GM23338 (cell line): ENCODE measurements at regions not wholly inside any gene's neighbourhood (a gene's known extent, or its start where the extent isn't known, plus 50 kb on each side); places are given as distances from the start of the nearest gene placed in this dataset.

Source experiments
- ATAC-seq: fragments of 200-7000 bp; cut with Tn5 transposase; 3 replicates; pipeline ENCODE4 v1.9.1; 2020
- DNase-seq: peaks from one replicate; pipeline ENCODE4 v3.0.0-alpha.2; 2015; ENCODE audit warnings: low spot score
- H2AFZ ChIP-seq: fragments of 200-600 bp; sonication (generic); 2 replicates; pipeline ENCODE4 v1.8.0; 2016; ENCODE audit warnings: antibody characterized with exemption, mild to moderate bottlenecking, moderate library complexity
- H3F3A ChIP-seq: fragments of 200-600 bp; sonication (generic); replicated peaks from 2 replicates; pipeline ENCODE4 v1.8.0; 2017; ENCODE audit warnings: antibody characterized with exemption, mixed run types, low read depth
- H3K27ac ChIP-seq: fragments of 200-600 bp; sonication (generic); 2 replicates; pipeline ENCODE4 v1.6.1; 2016; ENCODE audit warnings: low read depth
- H3K27me3 ChIP-seq: fragments of 200-600 bp; sonication (generic); 2 replicates; pipeline ENCODE4 v1.8.0; 2016; ENCODE audit warnings: mild to moderate bottlenecking, mixed run types, moderate library complexity; ENCODE audit not compliant: insufficient read depth
- H3K36me3 ChIP-seq: fragments of 200-600 bp; sonication (generic); 2 replicates; pipeline ENCODE4 v1.8.0; 2016; ENCODE audit warnings: mild to moderate bottlenecking; ENCODE audit not compliant: insufficient read depth
- H3K4me1 ChIP-seq: fragments of 200-600 bp; sonication (generic); 2 replicates; pipeline ENCODE4 v1.8.0; 2016; ENCODE audit warnings: mild to moderate bottlenecking, moderate library complexity; ENCODE audit not compliant: insufficient read depth
- H3K4me2 ChIP-seq: fragments of 200-600 bp; sonication (generic); 2 replicates; pipeline ENCODE4 v1.7.1; 2017; ENCODE audit warnings: mixed run types
- H3K4me3 ChIP-seq: fragments of 200-600 bp; sonication (generic); 2 replicates; pipeline ENCODE4 v1.6.1; 2016; ENCODE audit warnings: mixed run types
- H3K79me2 ChIP-seq: fragments of 200-600 bp; sonication (generic); replicated peaks from 2 replicates; pipeline ENCODE4 v1.8.0; 2017; ENCODE audit warnings: mild to moderate bottlenecking; ENCODE audit not compliant: insufficient read depth
- H3K9me2 ChIP-seq: fragments of 200-600 bp; sonication (generic); 2 replicates; pipeline ENCODE4 v1.8.0; 2017; ENCODE audit not compliant: insufficient read depth
- H4K20me1 ChIP-seq: fragments of 200-600 bp; sonication (generic); replicated peaks from 2 replicates; pipeline ENCODE4 v1.8.0; 2017; ENCODE audit warnings: mild to moderate bottlenecking; ENCODE audit not compliant: insufficient read depth
- H3K27ac Mint-ChIP-seq: 2 replicates; pipeline ENCODE4 v1.8.0; 2020; ENCODE audit warnings: inconsistent platforms, mild to moderate bottlenecking, moderate library complexity, mixed read lengths
- H3K27me3 Mint-ChIP-seq: 3 replicates; pipeline ENCODE4 v1.8.0; 2022; ENCODE audit warnings: low read depth, mild to moderate bottlenecking, moderate library complexity, mixed read lengths, inconsistent platforms; ENCODE audit not compliant: insufficient read depth, poor library complexity
- H3K36me3 Mint-ChIP-seq: 3 replicates; pipeline ENCODE4 v1.8.0; 2021; ENCODE audit warnings: low read depth, mild to moderate bottlenecking, inconsistent platforms, moderate library complexity, mixed read lengths
- H3K4me1 Mint-ChIP-seq: 3 replicates; pipeline ENCODE4 v1.8.0; 2020; ENCODE audit warnings: mild to moderate bottlenecking, inconsistent platforms, mixed read lengths
- H3K4me3 Mint-ChIP-seq: 3 replicates; pipeline ENCODE4 v1.8.0; 2021; ENCODE audit warnings: moderate library complexity, mild to moderate bottlenecking, inconsistent platforms, mixed read lengths
- H3K9me3 Mint-ChIP-seq: 3 replicates; pipeline ENCODE4 v1.8.0; 2020; ENCODE audit warnings: moderate library complexity, mild to moderate bottlenecking, inconsistent platforms, mixed read lengths
- CREB1 ChIP-seq: fragments of 250-450 bp; sonication (Bioruptor Pico); IDR thresholded peaks from 2 replicates; pipeline ENCODE4 v1.5.0; 2020; ENCODE audit warnings: low read depth, mild to moderate bottlenecking, moderate library complexity
- EZH2 ChIP-seq: fragments of 200-600 bp; sonication (generic); IDR thresholded peaks from one replicate; pipeline ENCODE4 v1.8.0; 2017; ENCODE audit warnings: antibody characterized with exemption, mild to moderate bottlenecking, low read depth; ENCODE audit not compliant: unreplicated experiment
- EZH2phosphoT487 ChIP-seq: fragments of 200-600 bp; sonication (generic); IDR thresholded peaks from one replicate; pipeline ENCODE4 v1.8.1; 2018; ENCODE audit warnings: antibody characterized with exemption; ENCODE audit not compliant: unreplicated experiment
- JUNB ChIP-seq: IDR thresholded peaks from one replicate; pipeline ENCODE4 v1.6.1; 2016; ENCODE audit warnings: antibody characterized with exemption; ENCODE audit not compliant: unreplicated experiment
- NANOG ChIP-seq: IDR thresholded peaks from 2 replicates; pipeline ENCODE4 v1.6.1; 2016; ENCODE audit warnings: antibody characterized with exemption, borderline replicate concordance
- POLR2AphosphoS5 ChIP-seq: IDR thresholded peaks from 2 replicates; pipeline ENCODE4 v1.6.1; 2016; ENCODE audit warnings: antibody characterized with exemption, low read depth
- STAT1 ChIP-seq: IDR thresholded peaks from one replicate; pipeline ENCODE4 v1.6.1; 2016; ENCODE audit warnings: antibody characterized with exemption; ENCODE audit not compliant: unreplicated experiment
- ZNF114 ChIP-seq: fragments of 250-450 bp; sonication (Bioruptor Pico); IDR thresholded peaks from 2 replicates; pipeline ENCODE4 v1.5.0; 2020; ENCODE audit warnings: mild to moderate bottlenecking, moderate library complexity
- ZNF331 ChIP-seq: fragments of 250-450 bp; sonication (Bioruptor Pico); IDR thresholded peaks from 2 replicates; pipeline ENCODE4 v1.5.0; 2020; ENCODE audit warnings: low read depth, mild to moderate bottlenecking, moderate library complexity
- TF ChIP-seq, protein P1 (sequence below): fragments of 250-450 bp; sonication (Bioruptor Pico); IDR thresholded peaks from 2 replicates; pipeline ENCODE4 v1.5.0; 2020; ENCODE audit warnings: mild to moderate bottlenecking, moderate library complexity

DNA sequence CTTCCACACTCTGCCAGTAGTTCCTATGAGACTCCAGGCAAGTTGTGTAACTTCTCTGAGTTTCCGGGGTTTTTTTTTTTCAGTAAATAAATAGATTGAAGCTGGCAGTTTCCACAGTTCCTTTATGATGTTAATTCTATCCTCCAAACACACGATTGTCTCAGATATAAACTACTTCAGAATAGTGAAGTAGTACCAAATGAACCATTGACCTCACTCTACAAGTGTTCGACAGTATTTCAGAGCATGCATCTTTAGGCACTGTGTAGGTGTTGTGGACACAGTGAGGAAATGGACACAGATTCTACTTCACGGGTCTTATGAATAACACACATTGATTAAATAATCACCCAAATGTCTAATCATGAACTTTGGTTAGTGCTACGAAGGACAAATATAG lies 136.1 kb upstream of the IGSF10 start (continued):
- TF ChIP-seq, protein P1, sequence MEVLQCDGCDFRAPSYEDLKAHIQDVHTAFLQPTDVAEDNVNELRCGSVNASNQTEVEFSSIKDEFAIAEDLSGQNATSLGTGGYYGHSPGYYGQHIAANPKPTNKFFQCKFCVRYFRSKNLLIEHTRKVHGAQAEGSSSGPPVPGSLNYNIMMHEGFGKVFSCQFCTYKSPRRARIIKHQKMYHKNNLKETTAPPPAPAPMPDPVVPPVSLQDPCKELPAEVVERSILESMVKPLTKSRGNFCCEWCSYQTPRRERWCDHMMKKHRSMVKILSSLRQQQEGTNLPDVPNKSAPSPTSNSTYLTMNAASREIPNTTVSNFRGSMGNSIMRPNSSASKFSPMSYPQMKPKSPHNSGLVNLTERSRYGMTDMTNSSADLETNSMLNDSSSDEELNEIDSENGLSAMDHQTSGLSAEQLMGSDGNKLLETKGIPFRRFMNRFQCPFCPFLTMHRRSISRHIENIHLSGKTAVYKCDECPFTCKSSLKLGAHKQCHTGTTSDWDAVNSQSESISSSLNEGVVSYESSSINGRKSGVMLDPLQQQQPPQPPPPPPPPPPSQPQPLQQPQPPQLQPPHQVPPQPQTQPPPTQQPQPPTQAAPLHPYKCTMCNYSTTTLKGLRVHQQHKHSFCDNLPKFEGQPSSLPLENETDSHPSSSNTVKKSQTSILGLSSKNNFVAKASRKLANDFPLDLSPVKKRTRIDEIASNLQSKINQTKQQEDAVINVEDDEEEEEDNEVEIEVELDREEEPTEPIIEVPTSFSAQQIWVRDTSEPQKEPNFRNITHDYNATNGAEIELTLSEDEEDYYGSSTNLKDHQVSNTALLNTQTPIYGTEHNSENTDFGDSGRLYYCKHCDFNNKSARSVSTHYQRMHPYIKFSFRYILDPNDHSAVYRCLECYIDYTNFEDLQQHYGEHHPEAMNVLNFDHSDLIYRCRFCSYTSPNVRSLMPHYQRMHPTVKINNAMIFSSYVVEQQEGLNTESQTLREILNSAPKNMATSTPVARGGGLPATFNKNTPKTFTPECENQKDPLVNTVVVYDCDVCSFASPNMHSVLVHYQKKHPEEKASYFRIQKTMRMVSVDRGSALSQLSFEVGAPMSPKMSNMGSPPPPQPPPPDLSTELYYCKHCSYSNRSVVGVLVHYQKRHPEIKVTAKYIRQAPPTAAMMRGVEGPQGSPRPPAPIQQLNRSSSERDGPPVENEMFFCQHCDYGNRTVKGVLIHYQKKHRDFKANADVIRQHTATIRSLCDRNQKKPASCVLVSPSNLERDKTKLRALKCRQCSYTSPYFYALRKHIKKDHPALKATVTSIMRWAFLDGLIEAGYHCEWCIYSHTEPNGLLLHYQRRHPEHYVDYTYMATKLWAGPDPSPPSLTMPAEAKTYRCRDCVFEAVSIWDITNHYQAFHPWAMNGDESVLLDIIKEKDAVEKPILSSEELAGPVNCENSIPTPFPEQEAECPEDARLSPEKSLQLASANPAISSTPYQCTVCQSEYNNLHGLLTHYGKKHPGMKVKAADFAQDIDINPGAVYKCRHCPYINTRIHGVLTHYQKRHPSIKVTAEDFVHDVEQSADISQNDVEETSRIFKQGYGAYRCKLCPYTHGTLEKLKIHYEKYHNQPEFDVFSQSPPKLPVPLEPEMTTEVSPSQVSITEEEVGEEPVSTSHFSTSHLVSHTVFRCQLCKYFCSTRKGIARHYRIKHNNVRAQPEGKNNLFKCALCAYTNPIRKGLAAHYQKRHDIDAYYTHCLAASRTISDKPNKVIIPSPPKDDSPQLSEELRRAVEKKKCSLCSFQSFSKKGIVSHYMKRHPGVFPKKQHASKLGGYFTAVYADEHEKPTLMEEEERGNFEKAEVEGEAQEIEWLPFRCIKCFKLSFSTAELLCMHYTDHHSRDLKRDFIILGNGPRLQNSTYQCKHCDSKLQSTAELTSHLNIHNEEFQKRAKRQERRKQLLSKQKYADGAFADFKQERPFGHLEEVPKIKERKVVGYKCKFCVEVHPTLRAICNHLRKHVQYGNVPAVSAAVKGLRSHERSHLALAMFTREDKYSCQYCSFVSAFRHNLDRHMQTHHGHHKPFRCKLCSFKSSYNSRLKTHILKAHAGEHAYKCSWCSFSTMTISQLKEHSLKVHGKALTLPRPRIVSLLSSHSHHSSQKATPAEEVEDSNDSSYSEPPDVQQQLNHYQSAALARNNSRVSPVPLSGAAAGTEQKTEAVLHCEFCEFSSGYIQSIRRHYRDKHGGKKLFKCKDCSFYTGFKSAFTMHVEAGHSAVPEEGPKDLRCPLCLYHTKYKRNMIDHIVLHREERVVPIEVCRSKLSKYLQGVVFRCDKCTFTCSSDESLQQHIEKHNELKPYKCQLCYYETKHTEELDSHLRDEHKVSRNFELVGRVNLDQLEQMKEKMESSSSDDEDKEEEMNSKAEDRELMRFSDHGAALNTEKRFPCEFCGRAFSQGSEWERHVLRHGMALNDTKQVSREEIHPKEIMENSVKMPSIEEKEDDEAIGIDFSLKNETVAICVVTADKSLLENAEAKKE: no peak
- TF ChIP-seq ZNF331 (CRISPR knock-in tag): no peak
- TF ChIP-seq CREB1 (CRISPR knock-in tag): no peak
- TF ChIP-seq NANOG: no peak

DNA sequence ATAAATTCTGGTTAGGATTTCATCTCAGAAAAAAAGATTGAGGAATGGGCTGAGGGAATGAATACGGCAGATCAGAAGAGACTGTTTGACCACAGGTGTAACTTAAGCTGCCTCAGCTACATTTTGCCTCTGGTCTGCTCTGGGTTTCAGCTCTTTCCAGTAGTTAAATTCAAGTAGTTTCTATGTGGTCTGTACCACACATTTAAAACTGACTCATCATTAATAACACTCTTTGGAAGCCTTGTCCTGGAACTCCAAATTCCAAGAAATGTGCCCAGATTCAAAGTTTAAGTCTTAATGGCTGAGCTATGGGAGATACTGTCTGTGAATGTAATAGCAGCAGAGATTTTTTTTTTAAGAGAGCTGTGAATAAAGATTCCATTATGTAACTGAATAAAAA lies 133.1 kb upstream of the IGSF10 start:
- DNase-seq (no peak), ATAC-seq (no peak)
- Histone ChIP-seq H3K79me2 (no peaks in the 10 kb centered on the region), H3K36me3 (no peaks in the 10 kb centered on the region), H3K4me2 (no peak overlapping the region), H3F3A (no peaks in the 10 kb centered on the region), H3K4me3 (no peak overlapping the region), H2AFZ (no peak overlapping the region), H3K9me2 (no peaks in the 10 kb centered on the region), H3K4me1 (peaks cover 25% of the 10 kb centered on the region), H3K27me3 (no peaks in the 10 kb centered on the region), H3K27ac (no peak overlapping the region), H4K20me1 (no peaks in the 10 kb centered on the region)
- H3K36me3 Mint-ChIP-seq: no peaks in the 10 kb centered on the region
- H3K4me3 Mint-ChIP-seq: no peak overlapping the region
- no peaks in the 10 kb centered on the region for H3K9me3 Mint-ChIP-seq
- no peak overlapping the region for H3K27ac Mint-ChIP-seq
- no peaks in the 10 kb centered on the region for H3K27me3 Mint-ChIP-seq
- TF ChIP-seq JUNB (no peak), ZNF331 (CRISPR knock-in tag) (no peak), CREB1 (CRISPR knock-in tag) (no peak), NANOG (no peak), EZH2phosphoT487 (no peak), POLR2AphosphoS5 (no peak), STAT1 (no peak), ZNF114 (CRISPR knock-in tag) (no peak), EZH2 (no peak)
- TF ChIP-seq, protein P1: no peak
- peaks cover 27% of the 10 kb centered on the region for H3K4me1 Mint-ChIP-seq
